ENCODE measurements at regions not wholly inside any gene's neighbourhood (a gene's known extent, or its start where the extent isn't known, plus 50 kb on each side); places are given as distances from the start of the nearest gene placed in this dataset.

DNA sequence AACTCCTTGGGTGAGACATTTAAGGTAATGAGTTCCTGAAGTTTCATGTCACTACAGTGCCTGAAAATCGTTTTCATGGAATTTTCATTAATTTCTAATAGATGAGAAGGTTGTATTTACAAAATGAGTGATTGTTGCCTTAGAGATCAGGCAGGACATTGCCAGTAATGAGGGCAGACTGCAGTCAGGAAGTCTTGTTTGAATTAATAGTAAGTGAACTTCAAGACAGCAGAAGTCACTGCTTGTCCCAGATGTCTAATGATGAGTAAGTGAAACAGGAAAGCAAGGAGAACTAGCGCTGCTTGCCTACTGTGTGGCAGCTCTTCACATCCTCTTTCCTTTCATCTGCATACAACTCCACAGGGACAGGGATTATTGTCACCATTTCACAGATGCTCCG is 237.4 kb downstream of the BAMBI start:
- TF ChIP-seq, protein P1, sequence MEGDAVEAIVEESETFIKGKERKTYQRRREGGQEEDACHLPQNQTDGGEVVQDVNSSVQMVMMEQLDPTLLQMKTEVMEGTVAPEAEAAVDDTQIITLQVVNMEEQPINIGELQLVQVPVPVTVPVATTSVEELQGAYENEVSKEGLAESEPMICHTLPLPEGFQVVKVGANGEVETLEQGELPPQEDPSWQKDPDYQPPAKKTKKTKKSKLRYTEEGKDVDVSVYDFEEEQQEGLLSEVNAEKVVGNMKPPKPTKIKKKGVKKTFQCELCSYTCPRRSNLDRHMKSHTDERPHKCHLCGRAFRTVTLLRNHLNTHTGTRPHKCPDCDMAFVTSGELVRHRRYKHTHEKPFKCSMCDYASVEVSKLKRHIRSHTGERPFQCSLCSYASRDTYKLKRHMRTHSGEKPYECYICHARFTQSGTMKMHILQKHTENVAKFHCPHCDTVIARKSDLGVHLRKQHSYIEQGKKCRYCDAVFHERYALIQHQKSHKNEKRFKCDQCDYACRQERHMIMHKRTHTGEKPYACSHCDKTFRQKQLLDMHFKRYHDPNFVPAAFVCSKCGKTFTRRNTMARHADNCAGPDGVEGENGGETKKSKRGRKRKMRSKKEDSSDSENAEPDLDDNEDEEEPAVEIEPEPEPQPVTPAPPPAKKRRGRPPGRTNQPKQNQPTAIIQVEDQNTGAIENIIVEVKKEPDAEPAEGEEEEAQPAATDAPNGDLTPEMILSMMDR (conservative IDR thresholded peaks at IDR 0.05) = no peak
- no peak for TF ChIP-seq ZFX (IDR thresholded peaks at IDR 0.05)
